ENCODE measurements at regions not wholly inside any gene's neighbourhood (a gene's known extent, or its start where the extent isn't known, plus 50 kb on each side); places are given as distances from the start of the nearest gene placed in this dataset.

DNA sequence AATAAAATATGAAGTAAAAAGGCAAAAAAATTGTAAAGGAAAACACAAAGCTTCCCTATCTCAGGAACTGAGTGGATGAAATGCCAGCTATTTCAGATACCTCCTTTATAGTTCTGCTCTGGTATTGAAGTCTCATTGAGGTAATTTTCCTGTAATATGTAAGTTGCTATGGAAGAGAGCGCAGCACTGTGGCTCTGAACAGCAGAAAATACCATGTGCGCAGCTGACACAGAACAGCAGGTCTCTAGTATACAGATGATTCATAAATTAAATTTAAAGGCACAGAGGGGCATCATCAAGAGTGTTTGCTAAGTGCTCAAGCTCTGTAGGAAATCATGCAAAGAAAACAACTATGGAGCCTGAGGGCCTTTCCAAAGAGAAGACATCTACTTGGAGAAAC lies 315.3 kb upstream of the CDH7 start:
- no peak for TF ChIP-seq CTCF (IDR thresholded peaks at IDR 0.05)
- TF ChIP-seq ZFX (IDR thresholded peaks at IDR 0.05; ENCODE audit: borderline replicate concordance): no peak

Measured in 22Rv1 (cell line).